Testis (tissue), 2 donors: ENCODE measurements at regions not wholly inside any gene's neighbourhood (a gene's known extent, or its start where the extent isn't known, plus 50 kb on each side); places are given as distances from the start of the nearest gene placed in this dataset.

Source experiments
- DNase-seq: peaks from one replicate; pipeline ENCODE4 v3.0.0-alpha.2; 2019
- H3K27ac ChIP-seq, 2 donors: fragments of 200-600 bp; sonication (generic); one replicate each; pipeline ENCODE4 v1.5.1; 2019
- H3K27me3 ChIP-seq: fragments of 200-600 bp; sonication (generic); one replicate; pipeline ENCODE4 v1.5.1; 2019
- H3K36me3 ChIP-seq: fragments of 200-600 bp; sonication (generic); one replicate; pipeline ENCODE4 v1.5.1; 2017; ENCODE audit warnings: low read depth; ENCODE audit errors: missing control alignments
- H3K4me1 ChIP-seq: fragments of 200-600 bp; sonication (generic); one replicate; pipeline ENCODE4 v1.5.1; 2019
- H3K4me3 ChIP-seq, 2 donors: fragments of 200-600 bp; sonication (generic); one replicate each; pipeline ENCODE4 v1.5.1; 2017 to 2019
- H3K9me3 ChIP-seq: fragments of 200-600 bp; sonication (generic); one replicate; pipeline ENCODE4 v1.5.1; 2017
- CTCF ChIP-seq, 3 experiments: fragments of 450-650 bp in 2 of 3; fragments of 200-600 bp in 1 of 3; sonication (generic) in 1 of 3; IDR thresholded peaks; one replicate each; pipeline ENCODE4 v1.5.1; 2016 to 2019; ENCODE audit warnings: antibody characterized with exemption in 3 of 3, mild to moderate bottlenecking in 2 of 3, moderate library complexity in 1 of 3
- POLR2A ChIP-seq: fragments of 450-650 bp; IDR thresholded peaks from one replicate; pipeline ENCODE4 v1.6.1; 2017; ENCODE audit warnings: antibody characterized with exemption, mild to moderate bottlenecking, moderate library complexity
- WGBS, 2 donors: methylation state at CpG; one replicate each; pipeline ENCODE4 v1.1.5; 2018; 5-methylcytosine and 5-hydroxymethylcytosine counted together
- intact Hi-C: fragments of 100-400 bp; cut with DNase I; formaldehyde crosslinking; loops from one replicate; pipeline ENCODE4 v1.15.1; 2023; ENCODE audit warnings: low total_unique reads

- intact Hi-C loops, result no loop called here
- Histone ChIP-seq H3K4me1 (no peaks in the 10 kb centered on the region), H3K27me3 (no peaks in the 10 kb centered on the region), H3K27ac (no peak overlapping the region), H3K36me3 (no peaks in the 10 kb centered on the region), H3K9me3 (no peaks in the 10 kb centered on the region), H3K4me3 (no peak overlapping the region)
- TF ChIP-seq CTCF (IDR thresholded peaks at IDR 0.05) (no peak), POLR2A (no peak)
- DNase-seq, result no peak
Observed at GRCh38 chr14:46596236-46596635, 55.3 kb downstream of the RPL10L start.

GRCh38 chr14:46582826-46583225 lies 68.8 kb downstream of the RPL10L start:
- intact Hi-C loops, result no loop called here
- H3K9me3 ChIP-seq, result no peaks in the 10 kb centered on the region
- DNase-seq, result no peak
- no peaks in the 10 kb centered on the region for H3K27me3 ChIP-seq
- H3K27ac ChIP-seq, result no peak overlapping the region
- H3K4me3 ChIP-seq, result no peak overlapping the region
- no peaks in the 10 kb centered on the region for H3K4me1 ChIP-seq
- TF ChIP-seq POLR2A (no peak), CTCF (IDR thresholded peaks at IDR 0.05) (no peak)
- H3K36me3 ChIP-seq, result no peaks in the 10 kb centered on the region
- 81 to 86% methylated on average over 1 of the region's 1 CpG for WGBS, 2 donors

- H3K27ac ChIP-seq, result no peak overlapping the region
- TF ChIP-seq POLR2A (no peak), CTCF (IDR thresholded peaks at IDR 0.05) (peak in 2 of 3 experiments; percentile 54 to 58)
- no peaks in the 10 kb centered on the region for H3K9me3 ChIP-seq
- DNase-seq, result peak; percentile 42
- 34 to 40% methylated on average over 5 of the region's 5 CpGs for whole genome bisulfite sequencing, 2 donors
- H3K36me3 ChIP-seq, result no peaks in the 10 kb centered on the region
- H3K27me3 ChIP-seq, result no peaks in the 10 kb centered on the region
- H3K4me1 ChIP-seq, result no peaks in the 10 kb centered on the region
- H3K4me3 ChIP-seq, result no peak overlapping the region
- intact Hi-C loops, result no loop called here
Observed at GRCh38 chr14:46581036-46581671, 70.4 kb downstream of the RPL10L start.

- DNase-seq, result no peak
- no peaks in the 10 kb centered on the region for H3K9me3 ChIP-seq
- no peaks in the 10 kb centered on the region for H3K27me3 ChIP-seq
- no peaks in the 10 kb centered on the region for H3K36me3 ChIP-seq
- no peaks in the 10 kb centered on the region for H3K4me1 ChIP-seq
- H3K27ac ChIP-seq, result no peak overlapping the region
- intact Hi-C loops, result no loop called here
- no peak overlapping the region for H3K4me3 ChIP-seq
- 41 to 45% methylated on average over 2 of the region's 2 CpGs for WGBS, 2 donors
- TF ChIP-seq POLR2A (no peak), CTCF (IDR thresholded peaks at IDR 0.05) (no peak)
Observed at GRCh38 chr14:46574978-46575375, 76.6 kb downstream of the RPL10L start.
